ENCODE measurements at regions not wholly inside any gene's neighbourhood (a gene's known extent, or its start where the extent isn't known, plus 50 kb on each side); places are given as distances from the start of the nearest gene placed in this dataset.
"Not testable (repeated sequence)": the region's sequence is repeated elsewhere in the genome, so short reads cannot be mapped to it uniquely, and the experiment has no call there.

- peak; percentile 94 to 96 for DNase-seq
These were observed 52.5 kb upstream of the RESF1 start for GRCh38 chr12:31906557-31907301.

- no peak for DNase-seq
These were observed 56.2 kb upstream of the RESF1 start for GRCh38 chr12:31903025-31903424.

DNA sequence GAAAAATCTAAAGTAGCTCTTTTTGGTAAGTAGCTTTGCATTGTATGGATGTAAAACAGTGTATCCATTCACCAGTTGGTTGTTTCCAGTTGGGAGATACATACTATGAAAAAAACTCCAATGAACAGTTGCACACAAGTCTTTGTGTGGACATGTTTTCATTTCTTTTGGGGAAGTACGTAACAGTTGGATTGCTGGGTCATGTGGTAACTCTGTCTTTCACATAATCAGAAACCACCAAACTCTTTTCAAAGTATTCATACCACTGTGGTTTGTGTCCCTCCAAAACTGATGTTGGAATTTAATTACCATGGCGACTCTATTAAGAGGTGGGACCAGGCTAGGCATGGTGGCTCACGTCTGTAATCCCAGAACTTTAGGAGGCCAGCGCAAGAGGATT, 58.9 kb upstream of the RESF1 start:
- peak; percentile 46 to 54 for DNase-seq

- no peak for DNase-seq
These were observed 60.1 kb upstream of the RESF1 start for GRCh38 chr12:31899109-31899508.

- DNase-seq: no peak
These were observed 61.3 kb upstream of the RESF1 start for GRCh38 chr12:31897781-31898503.

DNA sequence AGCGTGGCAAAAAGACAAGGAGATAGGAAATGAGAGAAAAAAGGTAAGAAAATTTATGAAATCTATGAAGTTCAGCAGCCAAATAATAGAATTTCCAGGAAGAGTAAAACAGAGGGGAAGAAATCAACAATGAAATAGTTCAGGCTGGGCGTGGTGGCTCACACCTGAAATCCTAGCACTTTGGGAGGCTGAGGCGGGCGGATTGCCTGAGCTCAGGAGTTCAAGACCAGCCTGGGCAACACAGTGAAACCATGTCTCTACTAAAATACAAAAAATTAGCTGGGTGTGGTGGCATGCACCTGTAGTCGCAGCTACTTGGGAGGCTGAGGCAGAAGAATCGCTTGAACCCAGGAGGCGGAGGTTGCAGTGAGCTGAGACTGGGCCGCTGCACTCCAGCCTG, 62.1 kb upstream of the RESF1 start:
- not testable (repeated sequence) for DNase-seq

GRCh38 chr12:31896514-31897039, 62.6 kb upstream of the RESF1 start:
- DNase-seq: peak; percentile 72 to 85

GRCh38 chr12:31895449-31896150, 63.6 kb upstream of the RESF1 start:
- no peak for DNase-seq

- peak; percentile 81 to 82 for DNase-seq
These were observed 68.6 kb upstream of the RESF1 start for GRCh38 chr12:31890295-31891285.

DNA sequence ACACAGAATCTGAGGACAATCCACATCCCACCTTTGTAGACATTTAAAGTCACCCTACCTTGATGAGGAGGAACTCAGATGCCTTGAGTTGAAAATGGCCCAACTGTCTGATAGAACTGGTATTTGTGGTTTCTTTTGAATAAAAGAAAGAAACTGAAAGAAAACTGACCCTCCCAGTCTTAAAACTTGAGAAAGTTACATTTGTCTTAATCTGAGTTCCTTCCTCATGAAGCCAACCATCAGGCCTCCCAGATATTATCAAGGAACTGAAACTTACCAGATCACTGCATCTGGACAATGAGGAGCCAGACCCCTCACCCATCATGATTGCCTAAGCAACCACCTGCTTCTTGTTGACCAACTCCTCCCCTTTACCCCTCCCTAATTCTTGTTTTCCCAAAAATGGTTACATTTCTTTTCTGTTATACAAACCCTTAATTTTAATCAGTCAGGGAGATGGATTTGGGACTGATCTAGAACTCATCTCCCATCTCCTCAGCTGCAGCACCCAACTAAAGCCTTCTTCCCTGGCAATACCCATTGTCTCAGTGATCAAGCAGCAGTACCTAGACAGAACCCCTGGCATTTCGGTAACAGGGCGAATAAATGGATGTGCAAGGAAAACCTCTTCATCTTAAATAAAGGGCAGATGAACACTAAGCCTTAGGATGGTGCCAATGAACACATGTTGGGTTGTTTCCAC, 72.0 kb upstream of the RESF1 start:
- no peak for DNase-seq

DNA sequence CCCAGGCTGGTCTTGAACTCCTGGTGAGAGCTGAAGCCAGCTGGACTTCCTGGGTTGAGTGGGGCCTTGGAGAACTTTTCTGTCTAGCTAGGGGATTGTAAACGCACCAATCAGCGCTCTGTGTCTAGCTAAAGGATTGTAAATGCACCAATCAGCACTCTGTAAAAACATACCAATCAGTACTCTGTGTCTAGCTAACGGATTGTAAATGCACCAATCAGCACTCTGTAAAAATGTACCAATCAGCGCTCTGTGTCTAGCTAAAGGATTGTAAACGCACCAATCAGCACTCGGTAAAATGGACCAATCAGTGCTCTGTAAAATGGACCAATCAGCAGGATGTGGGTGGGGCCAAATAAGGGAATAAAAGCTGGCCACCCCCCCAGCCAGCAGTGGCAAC, 76.5 kb upstream of the RESF1 start:
- not testable (repeated sequence) for DNase-seq

DNA sequence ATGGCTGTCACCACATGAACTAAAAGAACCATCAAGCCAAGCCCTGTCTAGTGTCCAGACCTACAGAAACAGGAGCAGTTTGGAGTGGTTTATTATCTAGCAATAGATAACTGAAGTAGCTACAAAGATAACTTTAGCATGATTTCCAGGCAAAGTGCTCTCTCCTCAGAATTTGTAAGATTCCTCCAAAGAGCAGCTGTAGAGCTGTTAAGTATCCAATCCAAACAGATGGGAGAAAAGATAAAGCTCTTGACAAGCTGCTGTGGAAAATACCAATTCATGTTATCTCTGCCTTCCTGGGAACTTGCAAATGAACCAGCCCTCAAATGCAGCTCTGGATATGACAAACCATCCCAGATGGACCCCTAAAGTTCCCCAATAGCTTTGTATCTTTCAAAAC, 78.9 kb upstream of the RESF1 start:
- DNase-seq: no peak

DNA sequence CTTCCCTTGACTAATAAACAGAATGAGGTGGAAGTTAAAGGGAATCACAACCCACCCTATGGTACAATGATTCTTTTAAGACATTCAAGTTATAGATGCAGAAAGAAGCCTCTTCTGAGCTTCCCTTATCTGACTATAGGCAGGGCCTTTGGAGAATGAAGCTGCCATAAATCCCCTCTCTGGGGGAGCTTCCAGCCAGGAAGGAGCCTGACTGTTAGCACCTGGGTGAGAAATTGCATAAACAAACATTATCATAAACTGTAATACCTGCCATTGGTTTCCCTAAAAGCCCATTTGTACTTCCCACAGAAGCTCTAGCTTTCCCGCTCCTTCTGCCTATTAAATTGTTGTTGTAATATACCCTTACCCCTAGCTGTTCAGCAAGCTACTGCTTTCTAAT, 81.3 kb upstream of the RESF1 start:
- no peak for DNase-seq

DNA sequence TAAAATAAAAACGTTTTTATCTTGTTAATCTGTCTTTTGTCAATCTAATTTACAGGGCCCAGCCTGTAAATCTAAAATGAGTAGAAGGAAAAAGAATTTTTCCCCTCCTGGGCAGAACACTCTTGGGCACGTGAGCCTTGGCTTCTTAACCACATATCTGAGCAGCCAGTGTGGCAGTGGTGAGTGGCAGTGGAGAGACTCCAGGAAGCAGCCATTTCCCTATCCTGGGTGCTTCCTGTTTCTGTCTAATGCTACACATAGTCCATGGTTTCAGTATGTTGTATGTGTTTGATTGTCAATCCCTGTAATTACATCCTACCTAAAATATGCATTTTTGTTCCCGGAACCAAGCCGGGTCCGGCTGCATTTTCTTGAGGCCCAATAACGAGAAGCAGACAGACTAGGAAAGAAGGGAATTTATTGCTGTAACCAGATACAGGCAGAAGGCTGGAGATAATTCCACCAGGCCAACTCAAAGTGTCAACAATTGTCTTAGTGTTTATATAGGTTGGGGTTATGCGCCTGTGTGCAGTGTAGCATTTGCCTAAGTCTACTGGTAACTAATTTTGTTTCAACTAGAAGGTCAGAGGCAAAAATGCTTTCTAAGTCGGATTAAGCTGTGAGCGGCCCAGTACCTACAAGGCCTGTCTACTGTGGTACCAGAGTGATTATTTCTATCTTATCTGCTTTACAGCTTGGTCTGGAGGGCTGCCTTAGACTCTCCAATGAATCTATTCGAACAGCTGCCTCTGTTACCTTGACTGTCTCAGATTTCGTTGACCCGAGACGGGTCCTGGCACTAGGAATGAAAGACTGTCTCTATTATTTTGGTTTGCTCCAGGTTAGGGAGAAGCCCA, 82.4 kb upstream of the RESF1 start:
- peak; percentile 82 to 84 for DNase-seq

- no peak for DNase-seq
These were observed 83.6 kb upstream of the RESF1 start for GRCh38 chr12:31875609-31875964.

DNA sequence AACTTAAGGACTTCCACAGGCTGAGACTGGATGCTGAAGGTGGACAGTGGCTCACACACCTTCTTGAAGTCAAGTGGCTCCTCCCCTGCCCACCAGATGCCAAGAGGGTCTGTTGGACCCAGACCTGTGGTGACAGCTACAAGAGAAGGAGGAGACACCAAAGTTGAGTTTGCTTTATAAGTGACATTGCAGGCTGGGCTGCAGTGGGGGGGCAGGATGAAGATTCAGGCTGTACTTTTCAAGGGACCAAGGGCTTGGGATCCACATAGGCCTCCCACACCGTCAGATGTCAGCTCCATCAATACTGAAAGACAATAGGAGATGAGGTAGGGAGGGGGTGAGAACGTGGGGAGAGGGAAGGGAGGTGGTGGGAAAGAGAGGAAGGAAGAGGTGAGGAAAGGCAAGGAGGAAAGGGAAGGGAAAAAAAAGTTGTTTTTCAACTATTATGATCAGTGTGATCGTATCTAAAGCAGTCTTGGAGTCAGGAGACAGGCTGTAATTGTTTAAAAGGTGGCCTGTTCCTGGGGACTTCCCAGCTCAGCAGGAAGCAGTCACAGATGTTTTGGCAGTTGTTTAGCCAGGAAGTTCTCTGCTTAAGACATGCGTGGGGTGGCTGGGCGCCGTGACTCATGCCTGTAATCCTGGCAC, 84.1 kb upstream of the RESF1 start:
- peak; percentile 49 to 52 for DNase-seq

GRCh38 chr12:31872831-31873604, 86.2 kb upstream of the RESF1 start:
- no peak for DNase-seq

- no peak for DNase-seq
These were observed 89.2 kb upstream of the RESF1 start for GRCh38 chr12:31869972-31870371.

- no peak for DNase-seq
These were observed 90.2 kb upstream of the RESF1 start for GRCh38 chr12:31868965-31869364.

All from AML-193 (cell line).